NCI-H748 (cell line): ENCODE measurements at regions not wholly inside any gene's neighbourhood (a gene's known extent, or its start where the extent isn't known, plus 50 kb on each side); places are given as distances from the start of the nearest gene placed in this dataset.

Source experiments
- DNase-seq: peaks from one replicate; lab custom pipeline; 2025; ENCODE audit not compliant: unreplicated experiment; lab: John Stamatoyannopoulos, UW

GRCh38 chr1:9179463-9180110 lies 50.7 kb upstream of the GPR157 start:
- DNase-seq, result no peak

DNA sequence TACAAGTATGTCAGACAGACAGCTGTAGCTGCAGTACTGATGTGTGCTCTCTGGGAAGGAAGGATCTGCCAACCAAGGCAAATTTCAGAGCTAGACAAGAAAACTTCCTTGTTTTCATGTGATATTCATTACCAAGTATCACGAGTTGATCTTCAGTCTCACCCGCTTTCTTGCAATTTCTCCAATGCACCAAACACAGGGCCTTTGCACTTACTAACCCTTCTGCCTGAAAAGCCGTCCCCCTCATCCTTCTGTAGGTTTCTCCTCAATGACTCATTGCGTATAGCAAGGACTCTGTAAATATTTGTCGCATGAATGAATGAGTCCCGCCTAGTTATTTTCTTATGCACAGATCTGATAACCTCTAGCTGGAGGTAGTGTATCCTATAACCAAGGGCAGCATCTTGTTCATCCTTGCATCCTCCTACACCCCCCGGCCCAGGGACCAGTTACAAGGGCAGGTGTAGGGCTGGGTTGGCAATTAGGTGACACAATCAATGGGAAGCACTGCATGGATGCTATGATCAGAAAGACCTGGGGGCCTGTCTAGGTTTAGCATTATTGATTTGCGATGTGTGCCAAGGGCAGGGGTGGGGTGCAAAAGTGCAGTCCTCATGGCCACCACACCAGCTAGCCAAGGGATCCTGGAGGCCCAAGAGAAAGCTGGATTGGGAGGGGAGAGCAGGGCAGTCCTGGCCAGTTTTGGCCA lies 51.4 kb upstream of the GPR157 start:
- no peak for DNase-seq

DNA sequence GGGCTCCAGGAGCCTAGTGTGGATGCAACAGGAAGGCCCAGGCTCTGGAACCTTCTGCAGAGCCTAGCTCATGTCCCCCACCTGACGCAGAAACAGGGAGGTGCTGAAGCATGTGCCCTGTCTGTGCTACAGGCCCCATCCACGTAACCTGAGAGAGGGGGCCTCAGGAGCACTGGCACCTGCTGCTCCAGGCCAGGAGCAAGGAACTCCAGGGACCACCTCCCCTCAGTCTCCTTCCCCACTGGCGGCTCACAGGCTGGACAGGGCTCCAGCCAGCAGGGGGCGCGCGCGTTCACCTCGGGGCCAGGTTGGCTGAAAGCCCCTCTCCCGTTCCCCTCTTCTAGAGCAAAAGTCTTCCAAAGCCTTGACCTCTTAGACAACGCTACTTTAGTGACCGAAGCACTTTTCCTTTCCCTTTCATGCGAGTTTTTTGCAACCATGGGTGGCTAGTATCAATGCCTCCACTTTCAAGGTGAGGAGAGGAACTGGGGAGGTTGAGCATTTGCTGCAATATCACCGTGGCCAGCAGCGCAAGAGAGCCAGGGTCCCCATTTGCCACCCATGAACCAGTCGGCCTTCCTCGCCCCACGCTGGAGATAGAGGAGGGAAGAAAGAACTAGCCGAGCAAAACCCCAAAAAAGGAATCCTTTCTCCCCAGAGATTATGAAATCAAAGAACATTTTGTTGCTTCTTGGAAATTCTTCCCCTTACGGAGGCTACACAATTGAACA lies 52.4 kb upstream of the GPR157 start:
- DNase-seq, result no peak

GRCh38 chr1:9181990-9182783 lies 52.4 kb upstream of the H6PD start:
- peak; percentile 48 for DNase-seq

DNA sequence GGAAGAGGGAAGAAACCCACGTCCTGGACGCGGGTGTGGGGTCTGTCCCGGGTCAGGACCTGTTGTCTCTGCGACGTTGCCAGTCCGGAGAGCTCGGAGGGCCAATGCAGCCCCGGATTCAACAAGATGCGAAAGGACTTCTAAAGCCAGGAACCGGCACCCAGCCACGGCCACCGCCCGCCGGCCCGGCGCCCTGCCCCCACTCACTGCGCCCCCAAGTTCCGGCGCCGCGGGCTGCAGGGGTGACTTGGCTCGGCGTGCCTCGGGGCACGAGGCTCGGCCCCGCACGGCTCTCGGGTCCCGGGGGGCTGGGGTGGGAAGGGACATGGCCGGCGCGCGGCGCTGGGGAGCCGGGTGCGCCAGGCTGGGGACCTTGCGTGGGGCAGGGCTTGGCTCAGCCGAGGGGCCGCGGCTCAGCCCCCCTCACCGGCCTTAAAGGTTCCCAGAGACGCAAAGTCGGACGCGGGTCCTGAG lies 51.8 kb upstream of the H6PD start:
- DNase-seq, result no peak

DNA sequence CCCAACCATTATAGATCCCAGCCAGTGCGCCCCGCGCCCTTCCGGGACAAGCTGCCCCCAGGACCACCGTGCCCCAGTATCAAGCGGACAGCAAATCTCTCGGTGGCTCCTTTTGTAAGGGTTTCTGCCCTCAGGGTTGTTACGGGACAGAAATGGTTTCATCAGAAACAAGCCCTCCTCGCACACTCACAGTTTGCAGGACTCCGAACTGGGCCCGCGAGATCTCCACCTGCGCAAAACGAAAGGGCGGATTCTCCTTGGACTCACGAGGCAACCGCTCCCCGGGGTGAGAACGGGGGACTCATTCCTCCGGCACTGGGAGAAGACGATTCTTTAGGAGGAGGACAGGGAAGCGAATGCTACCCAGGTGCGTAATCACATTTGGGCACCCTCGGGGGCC lies 51.1 kb upstream of the H6PD start:
- no peak for DNase-seq

DNA sequence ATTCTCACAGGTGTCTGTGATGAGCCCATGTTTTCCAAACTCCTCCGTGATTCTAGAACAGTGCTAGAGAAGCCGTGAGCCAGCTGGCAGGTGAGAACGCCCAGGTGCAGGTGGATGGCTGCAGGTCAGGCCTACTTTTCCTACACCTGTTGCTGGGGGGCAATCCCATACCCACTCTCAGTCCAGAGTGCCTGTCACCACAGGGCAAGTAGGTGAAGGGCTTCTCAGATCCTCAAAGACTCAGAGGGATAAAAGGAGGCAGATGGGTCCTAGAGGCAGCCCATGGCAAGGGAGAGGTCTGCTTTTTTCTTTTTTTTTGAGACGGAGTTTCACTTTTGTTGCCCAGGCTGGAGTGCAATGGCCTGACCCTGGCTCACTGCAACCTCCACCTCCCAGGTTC lies 50.7 kb upstream of the H6PD start:
- no peak for DNase-seq

- DNase-seq, result no peak
These were observed 49.8 kb upstream of the H6PD start for GRCh38 chr1:9184749-9185148.
